K562 (cell line): ENCODE measurements at regions not wholly inside any gene's neighbourhood (a gene's known extent, or its start where the extent isn't known, plus 50 kb on each side); places are given as distances from the start of the nearest gene placed in this dataset.

Experiments
- ATAC-seq: fragments of 200-7000 bp; cut with Tn5 transposase; 3 replicates; pipeline ENCODE4 v1.9.1; 2020; ENCODE audit warnings: moderate library complexity
- BruUV-seq: library from RNA; stranded (reverse); fragments of 400-500 nt; replicated peaks from 2 replicates; lab custom pipeline; 2021; lab: Mats Ljungman, UMichigan
- CTCF ChIA-PET: fragments of 300-600 bp; formaldehyde crosslinking; extraction: SDS; loops from one replicate; lab custom pipeline; 2021; ENCODE audit warnings: low intra/inter-chr PET ratio; lab: Yijun Ruan, JAX
- POLR2A ChIA-PET: fragments of 300-600, 350-650 bp; sonication (Branson Sonifier 250); formaldehyde crosslinking; extraction: SDS; loops from one replicate; lab custom pipeline; 2021; ENCODE audit warnings: antibody characterized with exemption, inconsistent platforms; lab: Yijun Ruan, JAX
- DNase-seq, 4 experiments: peaks; one replicate each; pipeline versions ENCODE4 v3.0.0 to v3.0.0-alpha.2; 2011 to 2018; ENCODE audit warnings: low spot score in 3 of 4, mixed read lengths in 3 of 4; ENCODE audit errors: extremely low read depth in 1 of 4
- FAIRE-seq: peaks from 2 replicates; lab custom pipeline; 2011; peaks lifted over from hg19 to GRCh38; lab: Jason Lieb, UNC
- H2AFZ ChIP-seq: 2 replicates; pipeline ENCODE4 v1.6.0; 2011; ENCODE audit warnings: low read depth, low read length, control low read depth, inconsistent platforms
- H3K27ac ChIP-seq: fragments of 200-600 bp; 3 replicates; pipeline ENCODE4 v1.8.0; 2011; ENCODE audit warnings: low read depth, mild to moderate bottlenecking, control low read depth, inconsistent platforms, low read length, moderate library complexity, mixed read lengths; ENCODE audit errors: extremely low read depth
- H3K27me3 ChIP-seq, 2 experiments: fragments of 300-600 bp in 1 of 2; 2 replicates in 1 of 2; 3 replicates in 1 of 2; pipeline versions ENCODE4 v1.6.0 to v1.8.0; 2011; ENCODE audit warnings: inconsistent platforms in 2 of 2, low read length in 2 of 2, mild to moderate bottlenecking in 1 of 2, mixed read lengths in 1 of 2, moderate library complexity in 1 of 2; ENCODE audit not compliant: control insufficient read depth in 2 of 2, insufficient read depth in 2 of 2
- H3K36me3 ChIP-seq: fragments of 300-600 bp; 3 replicates; pipeline ENCODE4 v1.8.0; 2011; ENCODE audit warnings: mild to moderate bottlenecking, low read length, inconsistent platforms; ENCODE audit not compliant: control insufficient read depth, insufficient read depth
- H3K4me1 ChIP-seq, 2 experiments: fragments of 200-600 bp in 1 of 2; replicated peaks in 1 of 2; 2 replicates in 1 of 2; 3 replicates in 1 of 2; pipeline versions ENCODE4 v1.5.1 to v1.8.0; 2011; ENCODE audit warnings: inconsistent platforms in 2 of 2, low read length in 2 of 2, mild to moderate bottlenecking in 1 of 2, mixed read lengths in 1 of 2, moderate library complexity in 1 of 2; ENCODE audit not compliant: control insufficient read depth in 2 of 2, insufficient read depth in 2 of 2
- H3K4me2 ChIP-seq: 2 replicates; pipeline ENCODE4 v1.6.1; 2011; ENCODE audit warnings: low read length, control low read depth, inconsistent platforms, mixed read lengths; ENCODE audit not compliant: insufficient read depth
- H3K4me3 ChIP-seq: fragments of 200-600 bp; sonication (generic), shearing (Covaris generic); 2 replicates; pipeline ENCODE4 v1.5.1; 2016; ENCODE audit warnings: control low read depth, inconsistent platforms
- H3K79me2 ChIP-seq: fragments of 200-600 bp; 3 replicates; pipeline ENCODE4 v1.8.0; 2011; ENCODE audit warnings: low read length, inconsistent platforms; ENCODE audit not compliant: control insufficient read depth, insufficient read depth
- H3K9ac ChIP-seq, 2 experiments: 2 replicates each; pipeline versions ENCODE4 v1.6.0 to v1.6.1; 2011; ENCODE audit warnings: low read depth in 2 of 2, low read length in 2 of 2, control low read depth in 1 of 2, inconsistent platforms in 1 of 2, mild to moderate bottlenecking in 1 of 2, mixed read lengths in 1 of 2; ENCODE audit not compliant: insufficient read depth in 1 of 2
- H3K9me1 ChIP-seq: one replicate; pipeline ENCODE4 v1.6.0; 2011; ENCODE audit warnings: inconsistent platforms, mild to moderate bottlenecking, low read length, moderate library complexity; ENCODE audit not compliant: control insufficient read depth, insufficient read depth
- H3K9me3 ChIP-seq: replicated peaks from 2 replicates; pipeline ENCODE4 v1.5.1; 2011; ENCODE audit warnings: low read depth, low read length, inconsistent platforms; ENCODE audit not compliant: control insufficient read depth, insufficient read depth
- H4K20me1 ChIP-seq: replicated peaks from 2 replicates; pipeline ENCODE4 v1.6.1; 2011; ENCODE audit warnings: low read length, inconsistent platforms, mixed read lengths; ENCODE audit not compliant: control insufficient read depth, insufficient read depth
- ATF1 ChIP-seq, 2 experiments: fragments of 450-650 bp in 1 of 2; IDR thresholded peaks; 2 replicates each; pipeline ENCODE4 v1.6.1; 2016; ENCODE audit warnings: missing compliant biosample characterization in 1 of 2, missing genetic modification characterization in 1 of 2
- ATF7 ChIP-seq: fragments of 450-650 bp; IDR thresholded peaks from 2 replicates; pipeline ENCODE4 v1.7.1; 2014; ENCODE audit warnings: mild to moderate bottlenecking, moderate library complexity
- CREM ChIP-seq: IDR thresholded peaks from 2 replicates; pipeline ENCODE4 v1.6.1; 2014; ENCODE audit warnings: antibody characterized with exemption, low read depth
- JUN ChIP-seq, 2 experiments: sonication (generic) in 1 of 2; formaldehyde crosslinking in 1 of 2; IDR thresholded peaks; 2 replicates each; pipeline versions ENCODE4 v1.6.1 to v1.8.0; 2012 to 2022; ENCODE audit warnings: borderline replicate concordance in 2 of 2, mild to moderate bottlenecking in 2 of 2, improper control_type of control experiment in 1 of 2, low read depth in 1 of 2, low read length in 1 of 2, missing genetic modification reagents in 1 of 2
- JUND ChIP-seq, 2 experiments: IDR thresholded peaks; 2 replicates in 1 of 2; 3 replicates in 1 of 2; pipeline ENCODE4 v1.6.1; 2011; ENCODE audit warnings: borderline replicate concordance in 2 of 2, low read depth in 2 of 2, low read length in 2 of 2, improper control_type of control experiment in 1 of 2, missing biosample characterization in 1 of 2, missing genetic modification characterization in 1 of 2, missing genetic modification reagents in 1 of 2
- KAT8 ChIP-seq: fragments of 450-650 bp; IDR thresholded peaks from 2 replicates; pipeline ENCODE4 v1.6.1; 2016; ENCODE audit warnings: low read depth, mild to moderate bottlenecking
- SMAD1 ChIP-seq: fragments of 150-350 bp; IDR thresholded peaks from 2 replicates; pipeline ENCODE4 v1.6.1; 2014; ENCODE audit warnings: low read length, low read depth; ENCODE audit not compliant: partially characterized antibody
- SRSF3 ChIP-seq: fragments of 200-400 bp; formaldehyde crosslinking; IDR thresholded peaks from 2 replicates; pipeline ENCODE4 v1.6.1; 2016; ENCODE audit warnings: mild to moderate bottlenecking, low read length, moderate library complexity; ENCODE audit not compliant: insufficient read depth
- WGBS: fragments of 100-300 bp; shearing (Covaris generic); methylation state at CpG from one replicate; pipeline ENCODE4 v1.1.6; 2016; ENCODE audit warnings: low coverage, mixed read lengths; ENCODE audit not compliant: insufficient coverage; ENCODE audit errors: missing lambda C conversion rate; 5-methylcytosine and 5-hydroxymethylcytosine counted together
- in situ Hi-C: fragments of 300-500 bp; cut with MboI; formaldehyde crosslinking; loops from 4 replicates; pipeline ENCODE4 v1.15.0; 2018; ENCODE audit warnings: inconsistent platforms, mixed read lengths
- intact Hi-C: fragments of 100-400 bp; cut with micrococcal nuclease; formaldehyde crosslinking; loops from 2 replicates; pipeline ENCODE4 v1.14.2; 2022
- TF ChIP-seq, protein P1 (sequence below), 2 experiments: fragments of 450-650 bp in 1 of 2; sonication (generic) in 1 of 2; formaldehyde crosslinking in 1 of 2; IDR thresholded peaks in 1 of 2; conservative IDR thresholded peaks in 1 of 2; 2 replicates each; pipeline versions ENCODE4 v1.6.1 to v1.8.1; 2016 to 2023; ENCODE audit warnings: mild to moderate bottlenecking in 2 of 2, moderate library complexity in 2 of 2, inconsistent platforms in 1 of 2, missing genetic modification reagents in 1 of 2

DNA sequence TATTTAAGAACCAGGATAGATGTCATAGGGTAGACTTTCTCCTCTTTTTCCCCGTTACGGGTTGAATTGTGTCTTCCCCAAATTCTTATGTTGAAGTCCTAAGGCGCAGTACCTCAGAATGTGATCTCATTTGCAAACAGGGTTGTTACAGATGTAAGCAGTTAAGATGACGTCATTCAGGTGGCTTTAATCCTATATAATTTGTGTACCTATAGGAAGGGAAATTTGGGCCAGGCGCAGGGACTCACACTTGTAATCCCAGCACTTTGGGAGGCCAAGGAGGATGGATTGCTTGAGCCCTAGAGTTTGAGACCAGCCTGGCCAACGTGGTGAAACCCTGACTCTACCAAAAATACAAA is 99.5 kb upstream of the DHX40 start:
- in situ Hi-C loops: loop anchor here (10.0 kb wide), 1 partner anchor 1739 kb away; no protein-coding TSS in a partner anchor
- BruUV-seq: no TSS peak
- intact Hi-C loops: no loop called here
- TF ChIP-seq SRSF3 (no peak), KAT8 (no peak), ATF7 (peak; percentile 93), JUND (IDR thresholded peaks at IDR 0.05; ENCODE audit: borderline replicate concordance, low read depth, low read length) (peak; percentile 42), JUND (tag; IDR thresholded peaks at IDR 0.05; ENCODE audit: borderline replicate concordance, low read depth, low read length) (peak; percentile 62; the same call in 1 of the 3 replicates), ATF1 (CRISPR knock-in tag; IDR thresholded peaks at IDR 0.05) (no peak), ATF1 (tag; IDR thresholded peaks at IDR 0.05) (peak; percentile 31; the same call in 1 of the 2 replicates), JUN (IDR thresholded peaks at IDR 0.05; ENCODE audit: borderline replicate concordance, low read depth, low read length) (peak; percentile 48; the same call in 1 of the 2 replicates), JUN (CRISPR knock-in tag; IDR thresholded peaks at IDR 0.05; ENCODE audit: borderline replicate concordance) (no peak), SMAD1 (no peak), CREM (0 out of 2 replicates have a peak, but pooled peaks have one; percentile 11)
- TF ChIP-seq, protein P1, sequence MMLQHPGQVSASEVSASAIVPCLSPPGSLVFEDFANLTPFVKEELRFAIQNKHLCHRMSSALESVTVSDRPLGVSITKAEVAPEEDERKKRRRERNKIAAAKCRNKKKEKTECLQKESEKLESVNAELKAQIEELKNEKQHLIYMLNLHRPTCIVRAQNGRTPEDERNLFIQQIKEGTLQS (IDR thresholded peaks at IDR 0.05): peak; percentile 90
- TF ChIP-seq, protein P1 (CRISPR knock-in tag; conservative IDR thresholded peaks at IDR 0.05): no peak
- TF ChIP-seq, all 486 proteins: peak for 6
- H3K4me3 ChIP-seq: no peak overlapping the region
- WGBS: 22% methylated on average over 6 of the region's 6 CpGs
- no peaks in the 10 kb centered on the region for H4K20me1 ChIP-seq
- no peaks in the 10 kb centered on the region for H3K9me1 ChIP-seq
- no peak overlapping the region for H3K9ac ChIP-seq
- ChIA-PET CTCF (no interaction called here), POLR2A (no interaction called here)
- DNase-seq (no peak), FAIRE-seq (no peak), ATAC-seq (no peak)
- H3K4me1 ChIP-seq: no peaks in the 10 kb centered on the region
- H3K4me2 ChIP-seq: no peak overlapping the region
- no peak overlapping the region for H2AFZ ChIP-seq
- H3K79me2 ChIP-seq: no peaks in the 10 kb centered on the region
- no peaks in the 10 kb centered on the region for H3K9me3 ChIP-seq
- H3K27me3 ChIP-seq: peaks cover 17 to 18% of the 10 kb centered on the region in 2 experiments; a peak in 3 of 5 replicates
- H3K27ac ChIP-seq: no peak overlapping the region
- H3K36me3 ChIP-seq: no peaks in the 10 kb centered on the region
